GM19467 (cell line): ENCODE measurements at regions not wholly inside any gene's neighbourhood (a gene's known extent, or its start where the extent isn't known, plus 50 kb on each side); places are given as distances from the start of the nearest gene placed in this dataset.

ENCODE experiments used
- ATAC-seq: cut with Tn5 transposase; IDR thresholded peaks from one replicate; pipeline ENCODE4 v1.9.1; 2021; ENCODE audit warnings: mild to moderate bottlenecking, moderate library complexity; ENCODE audit not compliant: unreplicated experiment

DNA sequence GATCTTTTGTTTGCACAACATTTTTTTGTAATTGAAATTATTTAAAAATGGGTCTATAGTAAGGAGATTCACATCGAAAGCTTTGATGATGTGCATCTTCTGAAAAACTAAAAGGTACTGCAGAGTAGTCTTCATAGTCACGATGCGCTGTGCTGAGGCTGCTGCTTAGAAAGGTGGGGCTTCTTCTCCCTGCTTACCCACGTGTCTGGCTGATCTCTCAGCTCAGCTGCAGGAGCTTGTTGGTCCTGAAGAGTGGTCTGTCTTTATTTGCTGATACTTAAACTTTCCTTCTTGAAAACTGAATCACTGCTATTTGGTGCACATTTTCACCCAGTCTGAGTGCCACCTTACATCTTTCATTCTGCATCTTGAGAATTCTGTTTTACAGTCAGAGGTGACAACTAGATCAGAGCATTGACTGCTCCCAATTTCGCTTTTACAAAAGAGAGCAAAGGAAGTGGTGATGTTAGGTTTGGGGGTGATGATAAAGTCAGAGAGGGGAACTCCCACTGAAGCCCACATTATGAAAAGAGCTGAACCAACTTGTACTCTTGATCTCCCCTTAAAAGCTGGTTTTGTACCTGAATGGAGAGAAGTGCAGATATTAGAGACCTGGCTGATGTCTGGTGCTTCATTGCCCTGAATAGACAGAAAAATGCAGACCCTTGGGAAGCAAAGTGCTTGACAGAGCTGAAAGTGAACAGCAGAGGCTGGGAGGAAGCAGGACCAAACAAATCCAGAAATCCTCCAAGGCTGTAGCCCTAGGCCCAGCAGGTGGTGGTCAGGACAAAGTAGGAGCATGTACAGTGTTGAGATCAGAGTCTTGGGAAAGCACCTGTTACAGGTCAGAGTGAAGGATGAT lies 984.5 kb downstream of the TSN start:
- no peak for ATAC-seq

DNA sequence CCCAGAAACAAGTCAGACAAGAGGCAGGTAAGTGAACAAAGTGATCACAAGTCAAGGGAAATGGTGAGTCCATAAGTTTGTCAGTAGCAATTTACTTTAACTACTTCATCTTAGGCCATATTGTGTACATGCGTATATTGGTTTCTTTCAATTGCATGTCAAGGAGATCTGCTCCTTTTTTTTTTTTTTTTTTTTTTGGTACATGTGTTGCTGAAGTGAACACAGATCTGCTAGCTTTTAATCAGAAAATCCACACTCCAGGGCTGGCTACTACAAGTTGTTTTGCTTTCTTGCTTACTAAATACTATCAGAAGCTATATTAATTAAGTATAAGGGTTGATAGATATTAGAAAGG lies 985.1 kb downstream of the TSN start:
- ATAC-seq = no peak

DNA sequence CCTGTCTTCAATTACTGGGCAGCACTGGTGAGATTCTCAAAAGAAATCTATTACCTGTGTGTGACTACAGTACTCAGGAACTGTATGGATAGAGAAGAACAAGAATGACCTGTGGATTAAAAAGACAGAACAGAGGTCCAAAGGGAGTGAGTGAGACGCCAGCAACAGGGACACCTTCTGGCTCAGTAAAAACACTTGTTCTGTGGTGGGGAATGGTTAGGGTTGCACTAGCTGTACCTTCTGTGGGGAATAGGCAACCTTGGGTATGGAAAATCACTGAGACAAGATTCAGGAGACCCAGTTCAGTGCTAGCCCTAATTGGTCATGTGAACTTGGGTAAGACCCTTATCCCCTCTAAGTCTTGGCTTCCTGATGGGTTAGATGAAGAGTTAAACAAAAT lies 986.0 kb downstream of the TSN start:
- ATAC-seq = no peak

DNA sequence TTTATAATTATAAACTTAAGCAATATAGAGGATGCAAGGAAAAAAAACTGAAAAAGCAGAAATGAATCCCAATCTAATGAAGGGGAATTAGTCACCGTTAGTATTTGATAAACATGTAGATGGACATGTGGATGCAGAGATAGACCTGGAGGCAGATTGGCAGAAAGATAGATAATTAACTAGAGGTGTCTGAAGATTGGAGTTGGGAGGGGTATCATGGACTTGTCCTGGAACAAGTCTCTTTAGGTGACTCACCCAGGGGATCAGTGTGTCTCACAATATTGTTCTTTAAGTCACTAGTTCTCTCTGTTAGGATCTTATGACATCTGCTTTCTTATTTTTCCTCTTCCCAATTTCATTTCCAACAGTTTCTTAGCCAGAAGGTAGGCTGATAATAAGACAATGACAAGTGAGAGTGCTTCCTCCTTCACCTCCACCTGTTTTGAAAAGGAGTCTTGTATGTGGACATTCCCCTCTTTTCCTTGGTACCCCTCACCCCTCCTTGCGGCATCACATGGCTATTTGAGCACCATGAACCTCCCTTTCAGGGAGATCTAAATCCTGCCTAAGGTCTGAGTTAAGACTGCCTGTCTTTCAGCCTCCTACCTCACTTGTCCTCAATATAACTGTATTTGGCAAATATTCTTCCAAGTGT lies 987.7 kb downstream of the TSN start:
- ATAC-seq = no peak

DNA sequence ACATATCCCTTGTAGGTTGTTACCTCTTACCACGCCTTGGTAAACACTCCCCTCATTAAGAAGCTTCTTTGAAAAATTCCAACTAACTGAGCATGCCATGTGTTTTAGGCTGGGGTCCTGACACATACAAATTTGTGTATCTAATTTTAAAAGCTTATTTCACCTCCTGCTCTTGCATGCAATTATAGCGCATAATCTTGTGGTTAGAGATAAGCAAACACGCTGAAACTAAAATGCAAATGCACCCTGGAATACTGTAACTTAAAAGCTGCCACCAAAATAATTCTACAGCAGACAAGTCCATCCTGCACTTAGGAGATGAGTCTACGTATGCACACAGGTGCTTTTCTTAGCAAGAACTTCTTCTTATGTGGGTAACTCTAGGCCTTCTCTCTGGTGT lies 990.2 kb downstream of the TSN start:
- no peak for ATAC-seq

DNA sequence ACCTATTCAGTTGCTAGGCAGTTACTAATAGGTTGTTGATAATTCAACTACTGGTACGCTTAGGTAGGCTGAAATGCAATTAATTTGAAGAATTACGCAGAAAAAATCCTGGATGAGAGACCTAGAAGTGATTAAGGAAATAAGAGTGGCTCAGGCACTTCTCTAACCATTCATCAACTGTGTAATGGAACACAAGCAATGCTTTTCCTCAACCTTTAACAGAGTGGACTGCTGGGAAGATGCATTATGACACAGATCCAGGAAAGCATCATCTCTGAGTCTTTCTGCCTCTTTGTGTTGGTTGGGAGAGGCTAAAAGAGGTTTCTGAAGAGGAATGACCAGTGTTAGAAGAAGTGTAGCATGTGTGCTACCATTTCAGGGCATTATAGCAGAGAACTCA lies 992.2 kb downstream of the TSN start:
- no peak for ATAC-seq

DNA sequence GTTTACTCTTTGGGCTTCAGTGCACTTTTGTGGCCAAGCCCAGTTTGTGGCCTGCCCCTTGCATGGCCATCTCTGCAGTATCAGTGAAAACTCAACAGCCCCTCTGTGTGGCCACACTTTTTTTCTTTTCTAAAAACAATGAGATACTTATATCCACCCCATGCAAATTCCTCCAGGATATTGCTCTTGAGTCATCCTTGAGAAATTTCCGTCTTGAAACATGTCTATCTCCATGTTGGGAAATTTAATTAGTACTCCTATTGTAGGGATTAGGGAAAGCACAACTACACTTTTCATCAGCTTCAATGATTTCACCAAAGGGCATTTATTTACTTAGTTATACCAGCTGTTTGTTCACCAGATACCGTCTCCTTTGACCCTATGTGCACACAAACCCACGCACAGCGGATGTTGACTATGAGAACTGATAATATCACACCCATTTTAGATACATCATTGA lies 993.1 kb downstream of the TSN start:
- no peak for ATAC-seq

DNA sequence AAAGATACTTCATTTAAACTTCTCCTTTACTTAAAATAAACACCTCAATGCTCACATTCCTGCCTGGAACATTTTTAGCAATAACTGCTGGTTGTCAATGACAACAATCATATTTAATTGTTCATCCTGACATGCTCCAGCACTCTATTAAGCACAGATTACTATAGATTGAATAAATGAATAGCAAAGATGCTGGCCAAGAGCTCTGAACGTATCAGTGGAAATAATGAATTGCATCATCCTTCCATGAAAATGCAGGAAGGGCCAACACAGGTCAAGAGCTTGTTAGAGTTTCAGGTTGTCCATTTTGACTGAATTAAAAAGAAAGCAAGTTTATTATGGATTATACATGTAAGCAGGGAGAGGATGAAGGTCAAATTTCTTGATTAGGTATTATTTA lies 994.0 kb downstream of the TSN start:
- ATAC-seq = no peak

DNA sequence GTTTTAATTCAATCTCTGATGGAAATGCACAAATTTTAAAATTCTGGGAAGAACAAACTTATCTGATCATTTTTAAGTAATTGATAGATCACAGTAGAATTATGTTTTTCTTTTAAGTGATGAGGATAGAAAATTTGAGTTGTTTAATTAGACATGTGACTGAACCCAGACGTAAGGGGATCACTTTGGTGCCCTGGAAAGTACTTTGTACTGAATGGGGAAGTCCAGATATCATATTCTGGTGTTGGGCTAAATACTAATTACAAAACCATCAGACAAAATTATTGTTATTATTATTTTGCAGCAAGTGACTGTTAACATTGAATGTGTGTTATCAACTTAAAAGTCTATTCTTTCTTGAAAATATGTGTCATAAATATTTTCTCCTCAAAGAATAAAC lies 994.6 kb downstream of the TSN start:
- no peak for ATAC-seq

DNA sequence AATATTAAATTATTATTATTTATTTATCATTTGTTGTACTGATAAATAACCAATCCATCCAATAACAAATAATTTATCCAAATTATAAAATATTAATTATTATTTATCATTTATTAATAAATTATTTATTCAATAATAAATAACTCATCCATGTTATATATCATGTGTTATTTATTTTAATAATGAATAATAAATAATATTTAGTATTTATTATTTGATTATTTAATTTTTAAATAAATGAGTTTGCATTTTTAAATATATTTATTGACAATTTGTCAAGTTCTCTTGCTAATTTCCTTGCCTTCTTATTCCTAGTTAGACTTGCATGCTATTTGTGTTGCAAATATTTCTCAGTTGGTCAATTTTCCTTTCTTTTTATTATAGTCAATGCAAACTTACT lies 995.4 kb downstream of the TSN start:
- ATAC-seq = no peak

DNA sequence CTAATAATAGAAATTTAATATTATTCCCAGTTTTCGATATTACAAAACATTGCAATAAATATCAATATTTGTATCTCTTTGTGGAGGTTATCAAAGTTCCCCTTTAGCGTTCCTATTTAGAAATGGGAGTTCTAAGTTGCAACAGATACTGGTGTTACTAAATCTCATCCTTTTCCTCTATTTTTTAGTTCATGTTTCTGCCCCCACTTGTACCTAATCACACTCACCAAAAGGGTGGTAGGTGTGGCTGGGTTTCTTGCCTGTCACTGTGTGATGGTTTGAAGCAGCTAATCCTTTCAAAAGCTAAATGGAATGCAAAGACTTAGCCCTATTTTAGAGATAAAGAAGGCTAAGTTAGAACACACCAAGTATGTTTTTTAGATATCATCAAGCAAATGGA lies 997.9 kb downstream of the TSN start:
- no peak for ATAC-seq

DNA sequence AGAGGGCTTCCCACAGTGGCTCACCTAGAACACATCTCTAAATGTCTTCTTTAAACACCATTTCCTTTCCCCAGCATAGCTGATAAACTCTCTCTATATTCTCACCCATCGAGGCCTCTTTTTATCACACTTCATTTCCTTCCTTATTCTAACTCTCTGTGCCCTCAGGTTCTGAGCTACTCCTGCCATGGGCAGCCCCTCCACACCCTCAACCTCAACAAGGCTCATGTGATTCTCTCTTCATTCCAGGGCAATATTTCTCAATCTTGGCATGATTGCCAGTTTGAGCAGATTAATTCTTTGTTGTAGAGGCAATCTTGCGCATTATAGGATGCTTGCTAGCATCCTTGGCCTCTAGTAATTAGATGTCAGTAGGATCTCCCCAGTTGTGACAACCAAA lies 999.1 kb downstream of the TSN start:
- ATAC-seq = no peak

DNA sequence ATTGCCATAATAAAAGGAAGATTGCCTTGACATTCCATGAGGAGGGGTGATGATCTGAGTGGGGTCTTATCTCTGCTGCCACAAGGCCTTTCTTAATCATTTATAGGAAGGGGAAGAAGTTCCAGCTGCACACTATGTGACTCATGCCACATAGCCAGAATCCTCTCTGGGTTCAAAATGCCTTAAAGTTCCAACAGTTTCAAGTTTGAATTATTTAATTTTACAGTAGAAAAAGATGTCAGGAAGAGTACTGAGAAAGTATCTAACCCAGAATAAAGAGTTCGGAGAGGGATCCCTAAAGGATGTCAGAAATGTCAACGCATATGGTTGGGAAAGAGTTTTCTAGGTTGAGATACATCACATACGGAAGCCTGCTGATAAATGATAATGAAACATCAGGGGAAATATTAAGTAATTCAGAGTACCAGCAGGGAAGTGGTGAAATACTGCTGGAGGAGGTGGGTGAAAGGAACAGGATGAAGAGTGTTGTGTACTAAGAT lies 999.9 kb downstream of the TSN start:
- no peak for ATAC-seq

DNA sequence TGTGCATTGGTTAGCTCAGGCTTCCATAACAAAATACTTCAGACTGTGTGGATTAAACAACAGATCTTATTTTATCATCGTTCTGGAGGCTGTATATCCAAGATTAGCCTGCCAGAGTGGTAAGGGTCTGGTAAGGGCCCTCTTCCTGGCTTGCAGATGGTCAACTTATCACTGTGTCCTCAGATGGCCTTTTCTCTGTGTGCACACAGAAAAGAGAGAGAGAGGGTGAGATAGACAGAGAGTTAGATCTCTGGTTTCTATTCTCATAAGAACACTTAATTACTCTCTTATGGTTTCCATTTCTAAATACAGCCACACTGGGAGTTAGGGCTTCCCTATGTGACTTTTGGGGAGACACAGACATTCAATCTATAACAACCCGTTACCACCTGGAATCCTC lies 1003.5 kb downstream of the TSN start:
- ATAC-seq = no peak

DNA sequence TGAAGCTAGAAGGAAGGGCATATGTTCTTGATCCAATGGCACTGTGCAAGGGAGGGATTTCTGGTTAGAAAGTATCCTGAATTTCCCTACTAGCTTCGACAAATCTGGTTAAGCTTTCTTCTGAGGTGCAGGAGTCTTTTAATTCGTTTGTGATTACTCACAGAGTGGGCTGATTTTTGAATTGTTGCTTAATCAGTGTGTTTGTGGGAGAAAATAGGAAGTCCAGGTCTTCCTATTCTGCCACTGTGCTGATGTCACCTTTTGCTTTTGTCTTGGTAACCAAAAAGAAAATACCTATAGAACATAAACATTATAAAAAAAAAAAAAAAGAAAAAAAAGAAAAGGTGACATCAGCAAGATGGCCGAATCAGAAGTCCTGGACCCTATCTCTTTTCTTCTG lies 1008.6 kb downstream of the TSN start:
- no peak for ATAC-seq

DNA sequence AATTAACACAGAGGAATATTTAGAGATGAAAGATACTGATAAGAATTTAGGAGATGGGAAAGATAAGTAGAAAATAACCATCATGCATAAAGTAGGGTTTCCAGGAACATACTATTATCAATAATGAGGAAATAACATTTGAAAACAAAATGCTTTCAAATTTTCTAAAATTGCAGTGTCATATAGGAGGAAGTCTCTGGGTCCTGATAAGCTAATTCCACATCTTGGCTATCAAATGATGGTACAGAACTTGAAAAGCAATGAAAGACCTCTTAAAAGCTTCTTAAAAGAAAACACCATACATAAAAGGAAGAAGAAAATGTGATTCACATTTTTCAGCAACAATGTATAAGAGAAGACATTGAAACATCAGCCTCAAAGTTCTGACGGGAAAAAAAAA lies 1024.8 kb downstream of the TSN start:
- no peak for ATAC-seq

DNA sequence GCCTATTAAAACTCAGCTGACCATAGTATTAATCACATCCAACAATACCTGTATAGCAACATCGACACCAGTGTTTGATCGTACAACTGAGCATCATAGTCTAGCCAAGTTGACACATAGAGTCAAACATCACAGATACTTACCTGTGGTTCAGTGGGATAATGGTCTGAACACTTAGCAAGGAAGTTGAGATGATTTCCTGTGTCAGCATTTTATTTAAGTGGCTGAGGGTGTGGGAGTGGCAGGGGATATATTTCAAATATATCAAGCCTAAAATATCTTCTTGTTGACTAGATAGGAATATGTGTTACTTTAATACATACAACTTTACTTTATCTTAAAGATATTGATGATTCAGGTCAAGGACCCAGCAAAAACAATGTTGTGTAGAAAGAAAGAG lies 1038.6 kb downstream of the TSN start:
- no peak for ATAC-seq

DNA sequence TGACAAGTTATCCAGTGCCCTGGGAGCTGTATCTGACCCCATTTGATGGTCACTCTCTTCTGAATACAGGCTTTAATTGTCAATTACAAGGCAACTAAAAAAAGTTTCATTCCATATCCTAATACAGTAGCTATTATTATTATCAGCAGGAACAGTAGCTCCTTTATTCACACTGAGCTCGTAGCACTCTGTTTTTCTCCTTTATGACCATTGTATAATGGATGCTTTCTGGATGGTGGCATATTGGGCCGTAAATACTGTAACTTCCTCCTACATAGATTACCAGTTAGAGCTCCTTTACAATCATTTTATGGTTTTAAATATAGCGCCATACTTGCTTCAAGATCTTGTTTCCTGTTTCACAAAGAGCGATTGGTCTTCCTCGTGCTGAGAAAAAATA lies 1040.3 kb downstream of the TSN start:
- no peak for ATAC-seq

DNA sequence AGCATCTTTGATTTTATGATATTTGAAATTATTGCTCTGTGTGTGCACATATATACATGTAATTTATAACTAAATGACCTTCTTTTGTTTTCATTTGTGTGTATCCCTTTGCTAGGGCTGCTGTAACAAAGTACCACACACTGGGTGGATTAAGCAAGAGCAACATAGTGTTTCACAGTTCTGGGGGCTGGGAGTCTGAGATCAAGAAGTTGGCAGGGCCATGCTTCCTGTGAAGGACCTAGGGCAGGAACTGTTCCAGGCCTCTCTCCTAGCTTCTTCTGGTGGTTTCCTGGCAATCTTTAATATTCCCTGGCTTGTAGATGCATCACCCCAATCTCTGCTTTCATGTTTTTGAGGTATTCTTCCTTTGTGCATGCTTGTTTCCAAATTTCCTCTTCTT lies 1043.9 kb downstream of the TSN start:
- ATAC-seq = no peak

DNA sequence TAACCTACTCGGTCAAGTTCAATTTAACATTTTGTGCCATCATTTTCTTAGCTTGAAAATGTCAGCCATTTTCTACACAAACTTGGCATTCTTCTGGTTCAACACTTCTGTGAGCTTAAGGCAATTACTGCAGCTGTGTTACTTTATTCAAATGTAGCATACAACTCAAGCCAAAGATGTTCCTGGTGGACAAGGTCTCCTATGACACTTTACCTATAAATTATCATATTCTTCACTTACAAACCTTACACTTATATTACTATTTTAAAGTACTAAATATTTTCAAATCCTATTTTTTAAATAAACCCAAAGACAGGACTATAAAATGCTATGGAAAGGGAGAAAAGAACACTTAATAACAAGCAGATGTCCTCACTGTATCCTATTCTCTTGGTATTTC lies 1045.3 kb downstream of the TSN start:
- ATAC-seq = no peak

DNA sequence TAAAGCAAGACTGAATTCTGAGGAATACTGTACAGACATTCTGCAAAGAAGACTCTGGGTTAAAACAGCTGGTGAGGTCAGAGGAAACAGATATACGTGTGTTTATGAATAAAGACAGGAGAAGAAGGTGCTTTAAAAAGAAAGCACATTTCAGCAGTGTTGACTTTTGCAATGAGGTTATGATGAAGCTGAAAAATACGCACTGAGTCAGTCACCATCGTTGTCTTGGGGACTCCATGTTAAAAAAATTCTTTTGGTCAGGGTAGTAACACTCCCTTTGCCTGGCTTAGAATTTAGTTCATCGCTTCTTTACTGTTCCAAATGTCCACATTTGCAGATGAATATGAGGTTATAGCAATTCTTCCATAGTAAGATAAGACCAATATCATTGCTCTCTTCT lies 1049.0 kb downstream of the TSN start:
- no peak for ATAC-seq

DNA sequence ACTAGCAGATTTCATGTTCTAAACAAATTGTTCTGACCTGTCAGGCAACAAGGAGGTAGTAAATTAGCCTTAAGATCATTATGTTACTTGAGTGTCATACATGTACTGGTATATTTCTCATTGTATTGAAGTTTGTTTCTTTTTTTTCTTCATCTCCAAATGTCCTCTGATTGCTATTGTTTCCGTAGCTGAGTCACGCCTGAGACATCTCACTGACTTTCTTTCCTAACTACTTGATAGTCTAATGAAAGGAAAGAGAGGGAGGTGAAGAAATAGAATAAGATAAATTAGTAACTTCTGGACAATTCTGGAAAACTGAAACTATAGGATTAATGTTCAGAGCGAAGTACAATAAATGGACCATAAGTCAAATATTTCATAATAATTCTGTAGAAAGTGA lies 1049.9 kb downstream of the TSN start:
- ATAC-seq = no peak
